Ascending aorta (tissue), 2 donors: ENCODE measurements at regions not wholly inside any gene's neighbourhood (a gene's known extent, or its start where the extent isn't known, plus 50 kb on each side); places are given as distances from the start of the nearest gene placed in this dataset.

Experiments used
- DNase-seq, 2 donors: peaks; one replicate each; pipeline ENCODE4 v3.0.0-alpha.2; 2019; ENCODE audit warnings: low spot score in 2 of 2
- H3K27ac ChIP-seq, 2 donors: fragments of 200-600 bp; sonication (generic); one replicate each; pipeline ENCODE4 v1.5.1; 2016 to 2017; ENCODE audit warnings: mild to moderate bottlenecking in 1 of 2
- H3K27me3 ChIP-seq: fragments of 200-600 bp; sonication (generic); one replicate; pipeline ENCODE4 v1.5.1; 2017
- H3K36me3 ChIP-seq, 2 donors: fragments of 200-600 bp; sonication (generic); one replicate each; pipeline ENCODE4 v1.5.1; 2016
- H3K4me1 ChIP-seq, 2 donors: fragments of 200-600 bp; sonication (generic); one replicate each; pipeline ENCODE4 v1.5.1; 2016 to 2017; ENCODE audit warnings: mild to moderate bottlenecking in 1 of 2
- H3K4me3 ChIP-seq, 2 donors: fragments of 200-600 bp; sonication (generic); one replicate each; pipeline ENCODE4 v1.5.1; 2016 to 2017; ENCODE audit warnings: mild to moderate bottlenecking in 1 of 2
- H3K9me3 ChIP-seq, 2 donors: fragments of 200-600 bp; sonication (generic); one replicate each; pipeline ENCODE4 v1.5.1; 2016
- CTCF ChIP-seq, 3 experiments: fragments of 200-600 bp in 2 of 3; fragments of 450-650 bp in 1 of 3; sonication (generic) in 2 of 3; IDR thresholded peaks; one replicate each; pipeline ENCODE4 v1.5.1; 2016 to 2019; ENCODE audit warnings: antibody characterized with exemption in 3 of 3, mild to moderate bottlenecking in 1 of 3, moderate library complexity in 1 of 3
- intact Hi-C: fragments of 100-400 bp; cut with DNase I; formaldehyde crosslinking; loops from one replicate; pipeline ENCODE4 v1.15.1; 2023

- no peak overlapping the region for H3K4me3 ChIP-seq
- DNase-seq: no peak
- H3K9me3 ChIP-seq: no peaks in the 10 kb centered on the region
- intact Hi-C loops: no loop called here
- no peak for TF ChIP-seq CTCF (IDR thresholded peaks at IDR 0.05)
- no peaks in the 10 kb centered on the region for H3K4me1 ChIP-seq
- H3K36me3 ChIP-seq: no peaks in the 10 kb centered on the region
- no peak overlapping the region for H3K27ac ChIP-seq
- no peaks in the 10 kb centered on the region for H3K27me3 ChIP-seq
Observed at GRCh38 chr11:105332171-105332570, 192.6 kb upstream of the CARD18 start.

- no peaks in the 10 kb centered on the region for H3K9me3 ChIP-seq
- H3K27ac ChIP-seq: no peak overlapping the region
- no peaks in the 10 kb centered on the region for H3K27me3 ChIP-seq
- no peak for TF ChIP-seq CTCF (IDR thresholded peaks at IDR 0.05)
- H3K36me3 ChIP-seq: no peaks in the 10 kb centered on the region
- no peak overlapping the region for H3K4me3 ChIP-seq
- intact Hi-C loops: no loop called here
- no peak for DNase-seq
- no peaks in the 10 kb centered on the region for H3K4me1 ChIP-seq
Observed at GRCh38 chr11:105328061-105328460, 188.5 kb upstream of the CARD18 start.

- DNase-seq: no peak
- Histone ChIP-seq H3K4me1 (no peaks in the 10 kb centered on the region), H3K27me3 (no peaks in the 10 kb centered on the region), H3K27ac (no peak overlapping the region), H3K36me3 (no peaks in the 10 kb centered on the region), H3K4me3 (no peak overlapping the region), H3K9me3 (no peaks in the 10 kb centered on the region)
- intact Hi-C loops: no loop called here
- TF ChIP-seq CTCF (IDR thresholded peaks at IDR 0.05): no peak
Observed at GRCh38 chr11:105324156-105324555, 184.6 kb upstream of the CARD18 start.

- Histone ChIP-seq H3K27me3 (no peaks in the 10 kb centered on the region), H3K36me3 (no peaks in the 10 kb centered on the region), H3K27ac (no peak overlapping the region), H3K9me3 (no peaks in the 10 kb centered on the region), H3K4me1 (no peaks in the 10 kb centered on the region), H3K4me3 (no peak overlapping the region)
- DNase-seq: no peak
- intact Hi-C loops: no loop called here
- no peak for TF ChIP-seq CTCF (IDR thresholded peaks at IDR 0.05)
Observed at GRCh38 chr11:105321696-105322095, 182.1 kb upstream of the CARD18 start.

- Histone ChIP-seq H3K4me1 (no peaks in the 10 kb centered on the region), H3K27ac (no peak overlapping the region), H3K36me3 (no peaks in the 10 kb centered on the region), H3K9me3 (no peaks in the 10 kb centered on the region), H3K4me3 (no peak overlapping the region), H3K27me3 (no peaks in the 10 kb centered on the region)
- intact Hi-C loops: no loop called here
- TF ChIP-seq CTCF (IDR thresholded peaks at IDR 0.05): no peak
- DNase-seq: no peak
Observed at GRCh38 chr11:105315287-105315686, 175.7 kb upstream of the CARD18 start.

- intact Hi-C loops: no loop called here
- TF ChIP-seq CTCF (IDR thresholded peaks at IDR 0.05): no peak
- no peaks in the 10 kb centered on the region for H3K27me3 ChIP-seq
- no peak overlapping the region for H3K27ac ChIP-seq
- no peaks in the 10 kb centered on the region for H3K4me1 ChIP-seq
- H3K9me3 ChIP-seq: no peaks in the 10 kb centered on the region
- no peak overlapping the region for H3K4me3 ChIP-seq
- no peak for DNase-seq
- no peaks in the 10 kb centered on the region for H3K36me3 ChIP-seq
Observed at GRCh38 chr11:105312266-105312665, 172.7 kb upstream of the CARD18 start.
